NCI-H1417 treated with DMSO at 0.1 percent for 48 hours (cell line): ENCODE measurements at regions not wholly inside any gene's neighbourhood (a gene's known extent, or its start where the extent isn't known, plus 50 kb on each side); places are given as distances from the start of the nearest gene placed in this dataset.
"Not testable (repeated sequence)": the region's sequence is repeated elsewhere in the genome, so short reads cannot be mapped to it uniquely, and the experiment has no call there.

Source experiments
- DNase-seq: peaks from one replicate; lab custom pipeline; 2025; lab: John Stamatoyannopoulos, UW

- no peak for DNase-seq
These were observed 71.2 kb upstream of the GRID2 start for GRCh38 chr4:92232566-92232965.

GRCh38 chr4:92234393-92235176 is 69.2 kb upstream of the GRID2 start:
- DNase-seq = no peak

GRCh38 chr4:92235731-92236130 is 68.0 kb upstream of the GRID2 start:
- no peak for DNase-seq

GRCh38 chr4:92236877-92237276 is 66.9 kb upstream of the GRID2 start:
- DNase-seq = no peak

GRCh38 chr4:92237559-92237958 is 66.2 kb upstream of the GRID2 start:
- no peak for DNase-seq

GRCh38 chr4:92241094-92241493 is 62.7 kb upstream of the GRID2 start:
- DNase-seq = no peak

GRCh38 chr4:92246384-92246783 is 57.4 kb upstream of the GRID2 start:
- no peak for DNase-seq

GRCh38 chr4:92249541-92249940 is 54.2 kb upstream of the GRID2 start:
- DNase-seq = no peak

- no peak for DNase-seq
These were observed 52.1 kb upstream of the GRID2 start for GRCh38 chr4:92251711-92252110.

- DNase-seq = not testable (repeated sequence)
These were observed 51.4 kb upstream of the GRID2 start for GRCh38 chr4:92252358-92252757.

- no peak for DNase-seq
These were observed 50.9 kb upstream of the GRID2 start for GRCh38 chr4:92252846-92253245.

- DNase-seq = no peak
These were observed 50.2 kb upstream of the GRID2 start for GRCh38 chr4:92253550-92253949.
